Brain microvascular endothelial cell (primary cell): ENCODE measurements at regions not wholly inside any gene's neighbourhood (a gene's known extent, or its start where the extent isn't known, plus 50 kb on each side); places are given as distances from the start of the nearest gene placed in this dataset.

ENCODE experiments used
- DNase-seq: peaks from one replicate; pipeline ENCODE4 v3.0.0-alpha.2; 2020
- H3K27ac ChIP-seq: fragments of 250-450 bp; sonication (Bioruptor Pico); 2 replicates; pipeline ENCODE4 v1.5.1; 2020; ENCODE audit warnings: mild to moderate bottlenecking, moderate library complexity
- H3K27me3 ChIP-seq: fragments of 250-450 bp; sonication (Bioruptor Pico); replicated peaks from 2 replicates; pipeline ENCODE4 v1.5.1; 2020; ENCODE audit warnings: mild to moderate bottlenecking
- H3K36me3 ChIP-seq: fragments of 250-450 bp; sonication (Bioruptor Pico); replicated peaks from 2 replicates; pipeline ENCODE4 v1.5.1; 2020; ENCODE audit warnings: mild to moderate bottlenecking
- H3K4me3 ChIP-seq: 2 replicates; pipeline ENCODE4 v1.5.1; 2011; ENCODE audit warnings: low read depth, mild to moderate bottlenecking, control low read depth, low read length, moderate library complexity
- CTCF ChIP-seq: IDR thresholded peaks from 2 replicates; pipeline ENCODE4 v1.5.1; 2011; ENCODE audit warnings: low read depth, mild to moderate bottlenecking, moderate library complexity, low read length, control low read depth, inconsistent platforms; ENCODE audit errors: missing control alignments
- in situ Hi-C: cut with HindIII; loops from 2 replicates; pipeline ENCODE4 v1.10.0; 2017; ENCODE audit warnings: low sequenced_read_pairs, low pct_ligation_motif_present

- Histone ChIP-seq H3K4me3 (no peak overlapping the region), H3K27me3 (no peaks in the 10 kb centered on the region), H3K27ac (no peak overlapping the region), H3K36me3 (no peaks in the 10 kb centered on the region)
- DNase-seq = no peak
- in situ Hi-C loops = no loop called here
- no peak for TF ChIP-seq CTCF
These were observed 334.8 kb upstream of the OBI1 start for GRCh38 chr13:78993792-78994191.

- H3K27ac ChIP-seq = no peak overlapping the region
- TF ChIP-seq CTCF = no peak
- H3K4me3 ChIP-seq = no peak overlapping the region
- DNase-seq = no peak
- H3K36me3 ChIP-seq = no peaks in the 10 kb centered on the region
- in situ Hi-C loops = no loop called here
- no peaks in the 10 kb centered on the region for H3K27me3 ChIP-seq
These were observed 323.0 kb upstream of the OBI1 start for GRCh38 chr13:78981913-78982312.

- Histone ChIP-seq H3K4me3 (no peak overlapping the region), H3K27ac (no peak overlapping the region), H3K36me3 (no peaks in the 10 kb centered on the region), H3K27me3 (no peaks in the 10 kb centered on the region)
- no peak for DNase-seq
- no peak for TF ChIP-seq CTCF
- in situ Hi-C loops = no loop called here
These were observed 320.4 kb upstream of the OBI1 start for GRCh38 chr13:78979349-78979748.

- Histone ChIP-seq H3K36me3 (no peaks in the 10 kb centered on the region), H3K4me3 (no peak overlapping the region), H3K27ac (no peak overlapping the region), H3K27me3 (no peaks in the 10 kb centered on the region)
- TF ChIP-seq CTCF = peak; percentile 63
- in situ Hi-C loops = no loop called here
- peak; percentile 68 for DNase-seq
These were observed 319.5 kb upstream of the OBI1 start for GRCh38 chr13:78978381-78978998.

GRCh38 chr13:78977311-78977710, 318.4 kb upstream of the OBI1 start:
- Histone ChIP-seq H3K36me3 (no peaks in the 10 kb centered on the region), H3K4me3 (no peak overlapping the region), H3K27ac (no peak overlapping the region), H3K27me3 (no peaks in the 10 kb centered on the region)
- no peak for TF ChIP-seq CTCF
- no peak for DNase-seq
- in situ Hi-C loops = no loop called here

GRCh38 chr13:78976696-78977095, 317.7 kb upstream of the OBI1 start:
- DNase-seq = no peak
- no peak overlapping the region for H3K4me3 ChIP-seq
- in situ Hi-C loops = no loop called here
- TF ChIP-seq CTCF = no peak
- no peak overlapping the region for H3K27ac ChIP-seq
- H3K27me3 ChIP-seq = no peaks in the 10 kb centered on the region
- no peaks in the 10 kb centered on the region for H3K36me3 ChIP-seq
